ENCODE measurements at regions not wholly inside any gene's neighbourhood (a gene's known extent, or its start where the extent isn't known, plus 50 kb on each side); places are given as distances from the start of the nearest gene placed in this dataset.
"Not testable (repeated sequence)": the region's sequence is repeated elsewhere in the genome, so short reads cannot be mapped to it uniquely, and the experiment has no call there.

DNA sequence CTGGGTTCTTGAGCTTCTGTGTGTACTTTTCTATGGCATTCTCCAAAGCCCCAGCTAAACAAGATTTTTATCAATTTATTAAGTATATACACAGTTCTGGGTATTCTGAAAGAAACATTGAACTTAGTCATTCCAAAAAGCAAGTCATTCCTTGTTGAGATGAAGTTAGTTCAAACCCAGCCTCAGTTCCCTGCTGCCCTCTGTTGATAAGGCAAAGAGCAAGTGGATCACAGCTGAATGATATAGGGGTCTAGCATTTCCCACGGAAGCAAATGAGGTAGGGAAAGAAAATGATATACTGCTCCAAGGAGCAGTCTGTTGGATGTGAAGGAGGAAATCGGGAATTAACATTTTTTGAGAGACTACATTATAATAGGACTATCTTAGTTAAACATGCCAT, 841.8 kb upstream of the TENM4 start:
- DNase-seq (ENCODE audit: extremely low read depth, low read depth), result no peak
- TF ChIP-seq, protein P1, sequence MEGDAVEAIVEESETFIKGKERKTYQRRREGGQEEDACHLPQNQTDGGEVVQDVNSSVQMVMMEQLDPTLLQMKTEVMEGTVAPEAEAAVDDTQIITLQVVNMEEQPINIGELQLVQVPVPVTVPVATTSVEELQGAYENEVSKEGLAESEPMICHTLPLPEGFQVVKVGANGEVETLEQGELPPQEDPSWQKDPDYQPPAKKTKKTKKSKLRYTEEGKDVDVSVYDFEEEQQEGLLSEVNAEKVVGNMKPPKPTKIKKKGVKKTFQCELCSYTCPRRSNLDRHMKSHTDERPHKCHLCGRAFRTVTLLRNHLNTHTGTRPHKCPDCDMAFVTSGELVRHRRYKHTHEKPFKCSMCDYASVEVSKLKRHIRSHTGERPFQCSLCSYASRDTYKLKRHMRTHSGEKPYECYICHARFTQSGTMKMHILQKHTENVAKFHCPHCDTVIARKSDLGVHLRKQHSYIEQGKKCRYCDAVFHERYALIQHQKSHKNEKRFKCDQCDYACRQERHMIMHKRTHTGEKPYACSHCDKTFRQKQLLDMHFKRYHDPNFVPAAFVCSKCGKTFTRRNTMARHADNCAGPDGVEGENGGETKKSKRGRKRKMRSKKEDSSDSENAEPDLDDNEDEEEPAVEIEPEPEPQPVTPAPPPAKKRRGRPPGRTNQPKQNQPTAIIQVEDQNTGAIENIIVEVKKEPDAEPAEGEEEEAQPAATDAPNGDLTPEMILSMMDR (IDR thresholded peaks at IDR 0.05; ENCODE audit: low read depth, low read length), result no peak

DNA sequence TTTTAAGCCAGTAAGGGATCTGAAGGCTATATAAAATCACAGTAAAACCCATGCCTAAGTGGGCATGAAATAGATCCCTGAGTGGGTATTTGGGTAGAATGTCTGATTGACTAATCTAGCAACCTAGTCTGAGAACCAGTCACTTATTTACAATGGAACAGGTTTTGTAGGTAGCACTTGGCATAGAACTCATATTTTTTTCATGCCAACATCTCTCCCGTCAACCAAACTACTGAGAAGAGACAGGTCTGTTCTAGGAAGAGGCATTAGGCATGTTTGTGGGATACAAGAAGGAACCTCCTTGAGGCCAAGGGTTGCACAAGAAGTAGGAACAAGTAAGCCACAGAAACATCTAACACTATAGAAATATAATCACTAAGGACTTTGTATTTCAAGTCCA, 840.4 kb upstream of the TENM4 start:
- TF ChIP-seq, protein P1 (IDR thresholded peaks at IDR 0.05; ENCODE audit: low read depth, low read length), result no peak
- no peak for DNase-seq (ENCODE audit: extremely low read depth, low read depth)

DNA sequence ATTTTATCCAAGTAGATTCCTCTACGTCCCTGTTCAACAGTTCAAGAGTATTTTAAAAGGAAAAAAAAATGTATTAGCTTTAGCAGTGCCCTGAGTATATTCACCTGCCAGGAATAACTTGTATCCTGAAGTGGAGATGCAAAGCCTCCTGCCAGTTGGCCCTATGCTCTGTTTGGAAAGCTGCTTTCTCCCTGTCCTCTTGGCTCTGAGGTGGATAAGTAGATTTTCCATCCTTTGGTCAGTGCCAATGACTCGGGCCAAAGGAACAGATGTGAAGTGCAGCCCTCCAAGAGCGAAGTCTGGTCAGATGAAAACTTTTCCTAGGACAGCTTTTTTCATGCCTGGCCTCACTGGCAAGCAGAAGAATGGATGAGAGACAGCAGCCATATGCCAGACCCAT, 839.9 kb upstream of the TENM4 start:
- DNase-seq (ENCODE audit: extremely low read depth, low read depth), result no peak
- TF ChIP-seq, protein P1 (IDR thresholded peaks at IDR 0.05; ENCODE audit: low read depth, low read length), result no peak

DNA sequence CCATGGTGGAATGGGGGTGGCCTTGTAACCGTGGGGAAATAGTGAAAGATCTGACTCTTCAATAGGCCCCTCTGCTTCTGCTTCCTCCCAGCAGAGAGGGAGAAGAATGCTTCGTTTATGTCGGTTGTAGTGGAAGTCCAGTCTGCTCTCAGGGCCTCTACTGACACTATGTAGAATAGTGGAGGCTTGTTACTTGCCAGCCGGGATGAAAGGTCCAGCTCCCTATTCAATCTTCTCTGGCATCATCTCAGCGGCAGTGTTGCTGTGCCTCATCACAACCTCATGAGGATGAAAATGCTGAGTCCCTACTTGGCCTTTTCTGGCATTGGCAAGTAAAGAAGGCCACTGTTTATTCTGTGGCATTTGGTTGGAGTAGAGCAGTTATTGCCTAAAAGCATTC, 820.9 kb upstream of the TENM4 start:
- TF ChIP-seq, protein P1 (IDR thresholded peaks at IDR 0.05; ENCODE audit: low read depth, low read length), result no peak
- no peak for DNase-seq (ENCODE audit: extremely low read depth, low read depth)

DNA sequence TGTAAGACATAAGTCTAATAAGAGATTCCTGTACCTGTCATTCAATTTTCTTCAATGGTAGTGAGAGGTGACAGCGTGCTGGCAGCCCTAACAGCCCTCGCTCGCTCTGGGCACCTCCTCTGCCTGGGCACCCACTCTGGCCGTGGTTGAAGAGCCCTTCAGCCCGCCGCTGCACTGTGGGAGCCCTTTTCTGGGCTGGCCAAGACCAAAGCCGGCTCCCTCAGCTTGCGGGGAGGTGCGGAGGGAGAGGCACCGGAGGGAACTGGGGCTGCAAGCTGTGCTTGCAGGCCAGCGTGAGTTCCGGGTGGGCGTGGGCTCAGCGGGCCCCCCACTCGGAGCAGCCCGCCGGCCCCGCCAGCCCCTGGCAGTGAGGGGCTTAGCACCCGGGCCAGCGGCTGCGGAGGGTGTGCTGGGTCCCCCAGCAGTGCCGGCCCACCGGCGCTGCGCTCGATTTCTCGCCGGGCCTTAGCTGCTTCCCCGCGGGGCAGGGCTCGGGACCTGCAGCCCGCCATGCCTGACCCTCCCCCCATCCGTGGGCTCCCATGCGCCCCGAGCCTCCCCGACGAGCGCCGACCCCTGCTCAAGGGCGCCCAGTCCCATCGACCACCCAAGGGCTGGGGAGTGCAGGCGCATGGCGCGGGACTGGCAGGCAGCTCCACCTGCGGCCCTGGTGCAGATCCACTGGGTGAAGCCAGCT, 816.6 kb upstream of the TENM4 start:
- not testable (repeated sequence) for DNase-seq (ENCODE audit: extremely low read depth, low read depth)

DNA sequence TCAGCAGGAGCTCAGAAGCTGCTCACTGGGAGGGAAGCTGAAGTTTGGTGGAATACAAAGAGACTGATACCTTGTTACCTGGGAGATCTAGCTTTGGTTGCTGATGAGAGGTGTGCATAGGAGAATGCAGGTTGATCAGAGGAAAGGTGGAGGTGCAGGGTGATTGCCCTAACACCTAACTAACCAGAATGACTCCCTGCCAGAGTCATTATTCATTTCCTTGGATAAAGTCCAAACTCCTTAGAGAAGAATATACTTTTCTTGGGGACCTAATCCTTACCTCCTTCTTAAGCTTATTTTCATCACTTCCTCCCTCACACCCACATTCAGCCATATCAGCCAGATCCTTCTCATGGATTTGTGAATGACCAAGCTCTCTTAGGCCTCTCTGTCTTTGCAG, 814.2 kb upstream of the TENM4 start:
- TF ChIP-seq, protein P1 (IDR thresholded peaks at IDR 0.05; ENCODE audit: low read depth, low read length), result no peak
- no peak for DNase-seq (ENCODE audit: extremely low read depth, low read depth)

DNA sequence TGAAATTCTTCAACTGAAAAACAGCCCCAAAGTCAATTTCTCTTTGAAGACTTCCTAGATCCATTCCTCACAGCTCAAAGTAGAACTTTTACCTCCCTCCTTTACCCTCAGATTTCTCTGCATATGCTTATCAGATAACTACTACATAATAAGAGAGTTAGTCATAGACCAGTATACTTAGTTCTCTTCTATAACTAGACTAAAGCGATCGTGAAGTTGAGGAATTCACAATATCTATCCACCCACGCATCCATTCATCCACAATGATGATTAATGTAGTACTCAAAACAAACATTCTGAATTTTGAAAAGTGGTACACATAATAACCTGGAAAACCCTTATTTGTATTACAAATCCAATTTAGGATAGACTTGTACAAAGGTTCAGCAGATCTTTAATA, 800.9 kb upstream of the TENM4 start:
- TF ChIP-seq, protein P1 (IDR thresholded peaks at IDR 0.05; ENCODE audit: low read depth, low read length), result no peak
- DNase-seq (ENCODE audit: extremely low read depth, low read depth), result no peak

DNA sequence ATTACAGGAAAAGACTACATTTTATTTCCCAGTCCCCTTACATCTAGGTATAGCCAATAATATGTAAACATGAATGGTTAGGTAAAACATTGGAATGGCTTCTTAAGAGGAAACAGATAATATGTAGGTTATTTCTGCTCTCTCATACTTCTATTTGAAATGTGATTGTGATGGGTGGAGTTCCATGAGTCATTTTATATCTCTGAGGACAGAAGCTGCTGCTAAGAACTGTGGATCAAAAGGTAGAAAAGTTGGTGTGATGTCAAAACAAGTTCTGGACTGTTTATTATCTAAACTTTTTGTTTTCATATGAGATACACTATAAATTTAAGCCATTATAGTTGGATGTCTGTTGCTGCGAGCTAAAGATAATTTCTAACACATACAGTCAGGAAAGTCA, 799.4 kb upstream of the TENM4 start:
- no peak for DNase-seq (ENCODE audit: extremely low read depth, low read depth)
- TF ChIP-seq, protein P1 (IDR thresholded peaks at IDR 0.05; ENCODE audit: low read depth, low read length), result no peak

Data from AG09319 (cell line).